B cell (primary cell): ENCODE measurements at regions not wholly inside any gene's neighbourhood (a gene's known extent, or its start where the extent isn't known, plus 50 kb on each side); places are given as distances from the start of the nearest gene placed in this dataset.

Experiments used
- ATAC-seq: fragments of 200-7000 bp; cut with Tn5 transposase; one replicate; pipeline ENCODE4 v1.10.0; 2021; ENCODE audit warnings: low read depth, mild to moderate bottlenecking, moderate number of reproducible peaks, moderate library complexity
- CTCF ChIA-PET: fragments of 350-600 bp; sonication (Branson Sonifier 250); formaldehyde crosslinking; loops from one replicate; lab custom pipeline; 2021; ENCODE audit warnings: antibody characterized with exemption, inconsistent platforms; lab: Charles Lee
- POLR2A ChIA-PET: fragments of 350-600 bp; sonication (Branson Sonifier 250); formaldehyde crosslinking; loops from one replicate; lab custom pipeline; 2021; ENCODE audit warnings: antibody characterized with exemption; lab: Charles Lee
- DNase-seq: peaks from one replicate; pipeline ENCODE4 v3.0.0; 2013
- H2AFZ ChIP-seq: 2 replicates; pipeline ENCODE4 v1.6.1; 2012; ENCODE audit warnings: mild to moderate bottlenecking, low read depth, low read length; ENCODE audit not compliant: insufficient read depth, poor library complexity, severe bottlenecking
- H3K27ac ChIP-seq, 2 donors: 1 replicate in 1 of 2; 2 replicates in 1 of 2; pipeline ENCODE4 v1.5.1; 2012 to 2013; ENCODE audit warnings: low read length in 2 of 2, mild to moderate bottlenecking in 2 of 2, moderate library complexity in 1 of 2
- H3K27me3 ChIP-seq, 4 experiments: fragments of 200-600 bp in 1 of 4; sonication (generic) in 1 of 4; replicated peaks in 1 of 4; 1 replicate in 2 of 4; 2 replicates in 2 of 4; pipeline versions ENCODE4 v1.6.1 to v1.7.0; 2013 to 2016; ENCODE audit warnings: low read length in 3 of 4, mild to moderate bottlenecking in 2 of 4, mixed read lengths in 1 of 4, moderate library complexity in 1 of 4; ENCODE audit not compliant: insufficient read depth in 4 of 4, control insufficient read depth in 3 of 4; ENCODE audit errors: control extremely low read depth in 1 of 4
- H3K36me3 ChIP-seq, 2 experiments: replicated peaks in 1 of 2; 1 replicate in 1 of 2; 2 replicates in 1 of 2; pipeline versions ENCODE4 v1.6.1 to v1.7.1; 2013; ENCODE audit warnings: low read length in 1 of 2; ENCODE audit not compliant: insufficient read depth in 2 of 2, control insufficient read depth in 1 of 2; ENCODE audit errors: control extremely low read depth in 1 of 2, extremely low read depth in 1 of 2
- H3K4me1 ChIP-seq, 2 donors: fragments of 200-600 bp in 1 of 2; sonication (generic) in 1 of 2; 1 replicate in 1 of 2; 2 replicates in 1 of 2; pipeline versions ENCODE4 v1.5.1 to v1.6.1; 2013 to 2017; ENCODE audit warnings: low read length in 2 of 2; ENCODE audit not compliant: control insufficient read depth in 2 of 2, insufficient read depth in 2 of 2
- H3K4me2 ChIP-seq: replicated peaks from 2 replicates; pipeline ENCODE3; 2012; ENCODE audit warnings: mild to moderate bottlenecking, low read depth, low read length; ENCODE audit not compliant: poor library complexity, severe bottlenecking
- H3K4me3 ChIP-seq, 5 experiments: fragments of 200-600 bp in 1 of 5; sonication (generic) in 1 of 5; 1 replicate in 3 of 5; 2 replicates in 2 of 5; pipeline versions ENCODE4 v1.5.1 to v1.7.0; 2011 to 2016; ENCODE audit warnings: low read length in 4 of 5, mild to moderate bottlenecking in 4 of 5, low read depth in 2 of 5, control low read depth in 1 of 5, moderate library complexity in 1 of 5; ENCODE audit not compliant: insufficient read depth in 1 of 5; ENCODE audit errors: control extremely low read depth in 1 of 5, extremely low read depth in 1 of 5
- H3K79me2 ChIP-seq: fragments of 200-600 bp; sonication (generic); one replicate; pipeline ENCODE4 v1.6.0; 2016; ENCODE audit warnings: low read length; ENCODE audit not compliant: control insufficient read depth, insufficient read depth
- H3K9ac ChIP-seq: fragments of 200-600 bp; sonication (generic); 2 replicates; pipeline ENCODE4 v1.6.1; 2017; ENCODE audit warnings: mild to moderate bottlenecking, low read length, moderate library complexity
- H3K9me3 ChIP-seq, 3 donors: one replicate each; pipeline versions ENCODE4 v1.6.1 to v1.7.1; 2013; ENCODE audit warnings: low read length in 2 of 3; ENCODE audit not compliant: control insufficient read depth in 2 of 3, insufficient read depth in 1 of 3; ENCODE audit errors: control extremely low read depth in 1 of 3
- H4K20me1 ChIP-seq: 2 replicates; pipeline ENCODE4 v1.6.0; 2012; ENCODE audit warnings: mild to moderate bottlenecking, low read length; ENCODE audit not compliant: insufficient read depth, control insufficient read depth, poor library complexity, severe bottlenecking
- H3K27ac Mint-ChIP-seq: one replicate; pipeline ENCODE4 v1.8.0; 2021; ENCODE audit warnings: mixed read lengths
- H3K27me3 Mint-ChIP-seq: one replicate; pipeline ENCODE4 v1.8.0; 2021; ENCODE audit warnings: mixed read lengths
- H3K4me1 Mint-ChIP-seq: one replicate; pipeline ENCODE4 v1.8.0; 2021; ENCODE audit warnings: mixed read lengths
- H3K4me3 Mint-ChIP-seq: one replicate; pipeline ENCODE4 v1.8.0; 2021; ENCODE audit warnings: mixed read lengths
- H3K9me3 Mint-ChIP-seq: one replicate; pipeline ENCODE4 v1.8.0; 2022; ENCODE audit warnings: mixed read lengths; ENCODE audit not compliant: insufficient read depth
- EZH2 ChIP-seq: IDR thresholded peaks from 2 replicates; pipeline ENCODE4 v1.6.1; 2012; ENCODE audit warnings: borderline replicate concordance, low read depth, mild to moderate bottlenecking, moderate library complexity, low read length; ENCODE audit not compliant: insufficient read depth, poor library complexity, severe bottlenecking
- WGBS: methylation state at CpG from one replicate; pipeline ENCODE4 v1.1.5; 2013; ENCODE audit warnings: missing lambda C conversion rate; ENCODE audit not compliant: insufficient coverage; 5-methylcytosine and 5-hydroxymethylcytosine counted together
- intact Hi-C: fragments of 100-400 bp; cut with micrococcal nuclease; formaldehyde crosslinking; loops from one replicate; pipeline ENCODE4 v1.10.0; 2022
- TF ChIP-seq, protein P1 (sequence below): fragments of 200-600 bp; IDR thresholded peaks from one replicate; pipeline ENCODE4 v1.8.0; 2022; ENCODE audit warnings: antibody characterized with exemption, mild to moderate bottlenecking

DNA sequence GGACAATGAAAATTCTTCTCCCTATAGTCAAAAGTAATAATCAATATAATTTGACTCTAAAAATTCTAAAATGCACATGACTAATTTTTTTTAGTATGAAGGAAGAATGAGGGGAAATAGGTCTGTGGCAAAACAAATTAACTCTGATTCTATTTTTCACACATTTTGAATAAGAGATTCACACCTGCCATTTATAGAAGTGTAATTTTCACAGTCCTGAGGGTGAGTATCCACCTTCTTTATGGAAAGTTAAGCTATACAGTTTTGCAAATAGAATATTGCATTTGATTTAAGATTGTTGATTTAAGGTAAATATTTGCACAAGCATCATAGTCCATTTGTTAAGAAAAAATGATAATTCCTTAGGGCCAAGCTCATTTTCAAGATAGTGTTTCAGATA, 417.7 kb downstream of the CHSY3 start:
- Histone ChIP-seq H3K36me3 (no peaks in the 10 kb centered on the region), H3K27ac (no peak overlapping the region), H3K4me1 (peaks cover 6 to 13% of the 10 kb centered on the region in 2 donors), H3K79me2 (no peaks in the 10 kb centered on the region), H3K9ac (no peak overlapping the region), H4K20me1 (no peaks in the 10 kb centered on the region), H3K27me3 (no peaks in the 10 kb centered on the region), H2AFZ (no peak overlapping the region), H3K9me3 (peaks cover 5 to 17% (median 7%) of the 10 kb centered on the region in 3 donors), H3K4me2 (no peak overlapping the region), H3K4me3 (no peak overlapping the region)
- Mint-ChIP-seq H3K4me1 (peaks cover 16% of the 10 kb centered on the region), H3K27me3 (no peaks in the 10 kb centered on the region), H3K4me3 (no peak overlapping the region), H3K27ac (no peak overlapping the region), H3K9me3 (peaks cover 5% of the 10 kb centered on the region)
- intact Hi-C loops = no loop called here
- DNase-seq = no peak
- ChIA-PET CTCF (no interaction called here), POLR2A (no interaction called here)
- no peak for ATAC-seq
- TF ChIP-seq, protein P1, sequence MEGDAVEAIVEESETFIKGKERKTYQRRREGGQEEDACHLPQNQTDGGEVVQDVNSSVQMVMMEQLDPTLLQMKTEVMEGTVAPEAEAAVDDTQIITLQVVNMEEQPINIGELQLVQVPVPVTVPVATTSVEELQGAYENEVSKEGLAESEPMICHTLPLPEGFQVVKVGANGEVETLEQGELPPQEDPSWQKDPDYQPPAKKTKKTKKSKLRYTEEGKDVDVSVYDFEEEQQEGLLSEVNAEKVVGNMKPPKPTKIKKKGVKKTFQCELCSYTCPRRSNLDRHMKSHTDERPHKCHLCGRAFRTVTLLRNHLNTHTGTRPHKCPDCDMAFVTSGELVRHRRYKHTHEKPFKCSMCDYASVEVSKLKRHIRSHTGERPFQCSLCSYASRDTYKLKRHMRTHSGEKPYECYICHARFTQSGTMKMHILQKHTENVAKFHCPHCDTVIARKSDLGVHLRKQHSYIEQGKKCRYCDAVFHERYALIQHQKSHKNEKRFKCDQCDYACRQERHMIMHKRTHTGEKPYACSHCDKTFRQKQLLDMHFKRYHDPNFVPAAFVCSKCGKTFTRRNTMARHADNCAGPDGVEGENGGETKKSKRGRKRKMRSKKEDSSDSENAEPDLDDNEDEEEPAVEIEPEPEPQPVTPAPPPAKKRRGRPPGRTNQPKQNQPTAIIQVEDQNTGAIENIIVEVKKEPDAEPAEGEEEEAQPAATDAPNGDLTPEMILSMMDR = no peak
- TF ChIP-seq EZH2 = no peak

DNA sequence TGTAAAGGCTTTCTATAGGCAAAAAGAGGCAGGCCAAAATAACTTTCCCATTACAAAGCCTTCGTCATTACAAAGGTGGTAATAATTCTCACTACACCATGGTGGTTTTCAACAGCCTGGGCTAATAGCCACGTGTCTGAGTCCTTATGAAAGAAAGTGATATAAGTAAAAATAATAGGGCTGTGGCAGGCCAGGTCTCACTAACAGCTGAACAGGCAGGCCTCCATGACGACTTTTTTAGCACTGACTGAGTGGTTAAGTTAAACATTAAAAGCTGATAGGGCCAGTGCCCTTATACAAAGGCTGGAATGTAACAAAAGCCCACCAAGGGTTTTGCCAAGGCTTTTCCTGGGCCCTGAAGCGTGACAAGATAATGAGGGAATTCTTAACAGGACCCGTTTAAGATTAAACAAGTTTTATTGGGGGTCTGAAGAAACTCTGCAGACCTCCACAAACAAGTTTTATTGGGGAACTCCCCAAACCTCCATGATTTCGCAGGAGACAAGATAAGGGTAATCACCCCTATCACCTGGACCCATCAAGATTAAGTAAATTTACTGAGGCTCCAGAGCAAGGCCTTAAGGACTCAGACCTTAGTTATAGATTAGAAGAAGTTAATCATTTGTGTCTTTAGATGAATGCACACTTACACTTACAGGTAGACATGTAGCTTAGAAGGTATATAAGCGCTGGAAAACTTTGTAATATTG, 412.9 kb downstream of the CHSY3 start:
- Mint-ChIP-seq H3K27me3 (no peaks in the 10 kb centered on the region), H3K4me1 (no peaks in the 10 kb centered on the region), H3K4me3 (no peak overlapping the region), H3K9me3 (peaks cover 5% of the 10 kb centered on the region), H3K27ac (no peak overlapping the region)
- TF ChIP-seq, protein P1 = no peak
- TF ChIP-seq EZH2 = no peak
- POLR2A ChIA-PET = no interaction called here
- no peak for ATAC-seq
- no peaks in the 10 kb centered on the region for H3K79me2 ChIP-seq
- no peak overlapping the region for H2AFZ ChIP-seq
- H3K9me3 ChIP-seq = peaks cover 0 to 3% (median 1%) of the 10 kb centered on the region in 3 donors
- no peaks in the 10 kb centered on the region for H3K27me3 ChIP-seq
- intact Hi-C loops = no loop called here
- WGBS = 75% methylated on average over 2 of the region's 7 CpGs
- H3K36me3 ChIP-seq = no peaks in the 10 kb centered on the region
- H3K4me3 ChIP-seq = no peak overlapping the region
- H4K20me1 ChIP-seq = no peaks in the 10 kb centered on the region
- H3K9ac ChIP-seq = no peak overlapping the region
- CTCF ChIA-PET = no interaction called here
- H3K4me1 ChIP-seq = no peaks in the 10 kb centered on the region
- no peak for DNase-seq
- H3K27ac ChIP-seq = no peak overlapping the region
- H3K4me2 ChIP-seq = no peak overlapping the region
